SH-SY5Y (cell line): ENCODE measurements at regions not wholly inside any gene's neighbourhood (a gene's known extent, or its start where the extent isn't known, plus 50 kb on each side); places are given as distances from the start of the nearest gene placed in this dataset.

Experiments used
- GATA2 ChIP-seq: IDR thresholded peaks from 2 replicates; pipeline ENCODE4 v1.6.1; 2011; ENCODE audit warnings: mild to moderate bottlenecking, low read depth, low read length
- GATA3 ChIP-seq: IDR thresholded peaks from 2 replicates; pipeline ENCODE4 v1.6.1; 2011; ENCODE audit warnings: low read depth, mild to moderate bottlenecking, low read length, moderate library complexity

GRCh38 chr12:59164991-59165718, 244.9 kb upstream of the LRIG3 start:
- TF ChIP-seq GATA3 (no peak), GATA2 (no peak)

- TF ChIP-seq GATA3 (no peak), GATA2 (no peak)
Observed at GRCh38 chr12:59164226-59164625, 243.9 kb upstream of the LRIG3 start.

GRCh38 chr12:59158681-59159080, 238.4 kb upstream of the LRIG3 start:
- no peak for TF ChIP-seq GATA3

- TF ChIP-seq GATA3 (no peak), GATA2 (no peak)
Observed at GRCh38 chr12:59158066-59158465, 237.8 kb upstream of the LRIG3 start.

DNA sequence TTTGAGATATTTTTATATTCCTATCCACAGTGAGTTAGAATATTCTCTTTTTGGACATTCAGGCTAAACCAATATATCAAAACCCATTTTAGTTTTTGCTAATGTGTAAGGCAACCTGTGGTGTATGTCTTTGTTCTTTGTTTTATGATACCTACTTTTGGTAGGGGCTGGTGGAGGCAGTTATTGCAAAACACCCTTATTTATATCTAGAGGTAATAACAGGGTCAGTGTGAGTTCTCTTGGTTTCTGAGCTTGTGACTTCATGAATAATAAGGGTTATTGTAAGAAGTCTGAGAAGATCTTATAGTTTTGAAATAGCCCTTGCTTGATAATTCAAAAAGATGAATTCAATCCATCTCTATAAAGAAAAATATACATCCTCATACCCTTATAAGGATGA, 235.1 kb upstream of the LRIG3 start:
- TF ChIP-seq GATA3 (no peak), GATA2 (no peak)

GRCh38 chr12:59151243-59151642, 230.9 kb upstream of the LRIG3 start:
- TF ChIP-seq GATA3 (no peak), GATA2 (no peak)

DNA sequence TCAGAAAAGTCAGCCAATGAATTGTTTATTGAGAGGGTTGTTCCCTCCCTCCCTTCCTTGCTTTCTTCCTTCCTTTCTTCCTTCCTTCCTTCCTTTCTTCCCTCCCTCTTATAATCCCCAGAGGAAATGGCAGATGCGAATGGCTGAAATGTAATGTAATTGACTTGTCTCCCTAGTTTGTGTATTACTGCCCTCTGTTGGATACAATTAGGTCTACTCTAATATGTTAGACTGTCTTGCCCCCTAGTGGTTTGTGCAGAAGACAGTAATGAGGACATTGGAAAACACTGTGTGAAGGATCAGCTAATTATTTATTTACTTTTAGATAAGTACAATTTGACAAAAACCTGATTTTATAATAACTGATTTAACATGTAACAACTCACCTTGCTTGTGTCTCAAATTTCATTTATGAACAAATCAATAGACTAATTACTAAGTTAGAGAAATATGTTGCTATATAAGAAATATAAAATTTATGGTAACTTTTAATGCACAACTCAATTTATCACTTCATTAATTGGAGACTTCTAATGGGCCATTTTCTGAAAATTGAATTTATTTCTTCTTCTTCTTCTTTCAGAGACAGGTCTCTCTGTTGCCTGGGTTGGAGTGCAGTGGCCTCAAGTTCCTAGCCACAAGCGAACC, 229.8 kb upstream of the LRIG3 start:
- TF ChIP-seq GATA3 (no peak), GATA2 (no peak)

DNA sequence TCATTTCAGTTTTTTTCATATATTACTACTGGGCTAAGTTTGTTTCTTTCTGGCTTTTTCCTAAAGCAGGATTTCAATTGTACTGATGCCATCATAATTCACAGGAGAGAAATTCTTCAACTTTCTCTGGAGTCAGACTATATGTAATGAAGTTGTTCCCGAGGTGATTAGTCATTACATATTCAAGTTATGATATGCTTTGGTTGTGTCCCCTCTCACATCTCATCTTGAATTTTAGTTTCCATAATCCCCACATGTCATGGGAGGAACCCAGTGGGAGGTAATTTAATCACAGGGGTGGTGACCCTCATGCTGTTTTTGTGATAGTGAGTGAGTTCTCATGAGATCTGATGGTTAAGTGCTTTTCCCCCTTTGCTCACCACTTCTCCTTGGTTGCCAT, 227.5 kb upstream of the LRIG3 start:
- TF ChIP-seq GATA2 (no peak), GATA3 (no peak)

DNA sequence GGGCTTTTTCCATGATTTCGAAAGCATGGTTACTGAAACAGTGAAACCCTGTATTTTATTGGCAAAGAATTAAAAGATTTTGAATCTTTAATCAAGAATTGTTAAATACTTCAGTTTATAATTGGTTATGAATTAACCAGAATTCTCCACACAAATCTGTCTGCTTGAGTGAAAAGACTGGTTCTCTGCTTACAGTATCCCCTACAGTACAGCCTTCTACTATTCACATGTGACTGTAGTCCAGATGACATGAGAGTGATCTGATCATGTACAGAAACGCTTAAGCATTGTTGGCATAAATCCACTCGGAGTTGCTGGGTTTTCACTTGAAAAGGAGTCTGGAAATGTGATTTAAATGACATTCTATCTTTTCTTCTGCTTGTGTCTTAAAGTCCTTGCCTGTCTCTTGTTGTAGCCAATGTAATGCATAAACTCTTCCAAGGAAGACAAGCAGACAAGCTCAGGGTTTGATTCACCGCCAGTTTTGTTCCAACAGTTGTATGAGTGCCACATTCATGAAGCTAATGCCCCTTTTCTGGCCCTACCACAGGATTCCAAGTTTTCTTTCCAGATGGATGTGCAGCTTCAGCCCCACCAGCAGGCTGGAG, 222.0 kb upstream of the LRIG3 start:
- TF ChIP-seq GATA3: no peak
- TF ChIP-seq GATA2: no peak

DNA sequence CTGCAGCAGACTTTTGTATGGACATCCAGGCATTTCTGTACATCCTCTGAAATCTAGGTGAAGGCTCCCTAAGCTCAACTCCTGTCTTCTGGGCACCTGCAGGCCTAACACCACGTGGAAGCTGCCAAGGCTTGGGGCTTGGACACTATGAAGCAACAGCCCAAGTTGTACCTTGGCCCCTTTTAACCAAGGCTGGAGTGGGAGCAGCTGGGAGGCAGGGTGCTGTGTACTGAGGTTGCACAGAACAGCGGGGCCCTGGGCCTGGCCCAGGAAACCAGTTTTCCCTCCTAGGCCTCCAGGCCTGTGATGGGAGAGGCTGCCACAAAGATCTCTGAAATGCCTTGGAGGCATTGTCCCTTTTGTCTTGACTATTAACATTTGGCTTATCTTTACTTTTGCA, 214.4 kb upstream of the LRIG3 start:
- TF ChIP-seq GATA2 (no peak), GATA3 (no peak)

- TF ChIP-seq GATA2 (no peak), GATA3 (no peak)
Observed at GRCh38 chr12:59131462-59131861, 211.2 kb upstream of the LRIG3 start.

DNA sequence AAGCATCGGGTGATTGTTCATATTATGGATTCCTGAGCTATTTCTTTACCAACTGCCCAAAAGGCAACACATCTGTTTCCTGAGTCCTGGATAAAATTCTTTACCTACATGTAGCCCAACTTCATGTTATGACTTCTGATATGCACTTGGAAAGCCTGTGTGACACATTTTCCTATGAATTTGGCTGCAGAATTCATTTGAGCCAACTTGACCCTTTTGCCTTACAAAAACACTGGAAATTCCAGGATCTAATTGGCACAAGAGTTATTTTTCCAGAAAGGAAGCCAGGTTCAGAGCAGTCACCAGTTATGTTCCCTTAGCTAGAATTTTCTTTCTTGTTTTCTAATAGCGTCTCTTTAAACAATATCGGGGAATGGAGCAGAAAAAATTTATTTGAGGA, 202.5 kb upstream of the LRIG3 start:
- TF ChIP-seq GATA2 (no peak), GATA3 (no peak)

DNA sequence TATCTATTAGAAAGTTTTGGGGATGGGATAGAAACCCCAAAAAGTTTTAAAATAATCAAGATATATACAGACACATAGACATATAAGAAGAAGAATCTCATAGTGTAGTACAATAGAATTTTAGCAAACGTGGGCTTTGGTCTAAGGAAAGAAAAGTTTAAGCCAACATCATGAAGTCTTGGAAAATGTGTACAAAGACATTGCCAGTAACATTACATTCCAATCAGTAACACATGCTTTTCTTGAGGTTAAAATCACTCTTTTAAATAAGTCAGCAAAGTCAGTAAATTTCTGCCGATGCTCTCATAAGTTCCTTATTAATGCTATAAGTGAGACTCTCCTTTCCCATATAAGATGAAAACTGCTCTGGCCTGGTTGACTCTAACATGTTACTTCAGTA, 201.1 kb upstream of the LRIG3 start:
- TF ChIP-seq GATA3: no peak
- TF ChIP-seq GATA2: no peak

GRCh38 chr12:59119676-59120075, 199.4 kb upstream of the LRIG3 start:
- no peak for TF ChIP-seq GATA2
- TF ChIP-seq GATA3: no peak

- TF ChIP-seq GATA2: no peak
- no peak for TF ChIP-seq GATA3
Observed at GRCh38 chr12:59118356-59118755, 198.1 kb upstream of the LRIG3 start.

GRCh38 chr12:59115995-59116394, 195.7 kb upstream of the LRIG3 start:
- no peak for TF ChIP-seq GATA3
- TF ChIP-seq GATA2: no peak
